Coronary artery (tissue), 2 donors: ENCODE measurements at regions not wholly inside any gene's neighbourhood (a gene's known extent, or its start where the extent isn't known, plus 50 kb on each side); places are given as distances from the start of the nearest gene placed in this dataset.
"Not testable (repeated sequence)": the region's sequence is repeated elsewhere in the genome, so short reads cannot be mapped to it uniquely, and the experiment has no call there.

Experiments
- DNase-seq: peaks from one replicate; pipeline ENCODE4 v3.0.0-alpha.2; 2017; ENCODE audit warnings: low spot score
- H3K27ac ChIP-seq, 2 donors: fragments of 200-600 bp; sonication (generic); one replicate each; pipeline ENCODE4 v1.5.1; 2016 to 2019
- H3K4me3 ChIP-seq: fragments of 200-600 bp; sonication (generic); 2 replicates; pipeline ENCODE4 v1.5.1; 2016; ENCODE audit warnings: mild to moderate bottlenecking, moderate library complexity
- CTCF ChIP-seq: fragments of 200-600 bp; sonication (generic); IDR thresholded peaks from one replicate; pipeline ENCODE4 v1.5.1; 2019; ENCODE audit warnings: antibody characterized with exemption

- Histone ChIP-seq H3K27ac (no peak overlapping the region), H3K4me3 (no peak overlapping the region)
- no peak for DNase-seq
- no peak for TF ChIP-seq CTCF
These were observed 821.1 kb upstream of the EEF2KMT start for GRCh38 chr16:5918567-5919130.

GRCh38 chr16:5917436-5918195 is 820.0 kb upstream of the EEF2KMT start:
- Histone ChIP-seq H3K27ac (no peak overlapping the region), H3K4me3 (no peak overlapping the region)
- no peak for DNase-seq
- no peak for TF ChIP-seq CTCF

GRCh38 chr16:5916711-5917191 is 819.2 kb upstream of the EEF2KMT start:
- DNase-seq, result no peak
- TF ChIP-seq CTCF, result no peak
- no peak overlapping the region for H3K27ac ChIP-seq
- no peak overlapping the region for H3K4me3 ChIP-seq

GRCh38 chr16:5911241-5911640 is 813.6 kb upstream of the EEF2KMT start:
- no peak for DNase-seq
- Histone ChIP-seq H3K4me3 (no peak overlapping the region), H3K27ac (no peak overlapping the region)
- TF ChIP-seq CTCF, result no peak

- not testable (repeated sequence) for H3K27ac ChIP-seq, DNase-seq, H3K4me3 ChIP-seq
These were observed 812.0 kb upstream of the EEF2KMT start for GRCh38 chr16:5909556-5909955.

- no peak for DNase-seq
- TF ChIP-seq CTCF, result no peak
- no peak overlapping the region for H3K4me3 ChIP-seq
- no peak overlapping the region for H3K27ac ChIP-seq
These were observed 809.9 kb upstream of the EEF2KMT start for GRCh38 chr16:5907544-5907943.

- TF ChIP-seq CTCF, result no peak
- Histone ChIP-seq H3K27ac (no peak overlapping the region), H3K4me3 (no peak overlapping the region)
- DNase-seq, result no peak
These were observed 808.8 kb upstream of the EEF2KMT start for GRCh38 chr16:5906351-5906750.
